ENCODE measurements at regions not wholly inside any gene's neighbourhood (a gene's known extent, or its start where the extent isn't known, plus 50 kb on each side); places are given as distances from the start of the nearest gene placed in this dataset.

DNA sequence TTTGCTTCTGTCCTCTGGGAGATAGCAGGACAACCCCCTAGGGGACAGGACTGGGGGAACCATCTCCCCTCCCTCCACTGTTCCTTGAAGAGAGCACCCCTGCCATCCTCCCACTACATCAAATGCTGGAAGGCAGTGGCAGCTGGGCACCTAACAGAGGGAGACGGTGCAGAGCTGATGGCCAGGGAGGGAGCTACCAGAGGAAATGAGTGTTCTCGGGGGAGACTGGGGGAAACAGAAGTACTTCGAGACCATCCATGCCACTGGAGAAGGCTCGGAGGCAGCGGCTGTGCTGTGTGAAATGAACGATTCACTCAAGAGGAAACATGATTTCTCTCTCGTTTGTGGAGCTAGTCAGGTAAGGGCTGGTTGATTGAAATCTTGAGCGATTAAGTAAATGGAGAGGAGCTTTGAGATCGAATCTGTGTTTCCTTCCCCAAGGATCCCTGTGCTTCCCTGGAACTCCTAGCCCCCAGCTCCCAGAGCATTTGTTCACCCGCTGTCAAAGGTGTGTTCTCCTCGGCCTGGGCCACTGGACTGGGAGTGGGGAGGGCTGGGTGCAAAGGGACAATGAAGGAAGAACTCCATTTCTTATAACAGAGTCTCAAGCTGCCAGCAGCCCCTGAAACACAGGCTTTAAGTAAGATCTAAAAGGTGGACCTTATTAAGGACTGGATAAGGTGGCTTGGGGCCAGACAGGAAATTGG is 261.3 kb upstream of the MOCS1 start:
- DNase-seq (ENCODE audit: low read depth in 1 of 2, low spot score in 1 of 2), result no peak

DNA sequence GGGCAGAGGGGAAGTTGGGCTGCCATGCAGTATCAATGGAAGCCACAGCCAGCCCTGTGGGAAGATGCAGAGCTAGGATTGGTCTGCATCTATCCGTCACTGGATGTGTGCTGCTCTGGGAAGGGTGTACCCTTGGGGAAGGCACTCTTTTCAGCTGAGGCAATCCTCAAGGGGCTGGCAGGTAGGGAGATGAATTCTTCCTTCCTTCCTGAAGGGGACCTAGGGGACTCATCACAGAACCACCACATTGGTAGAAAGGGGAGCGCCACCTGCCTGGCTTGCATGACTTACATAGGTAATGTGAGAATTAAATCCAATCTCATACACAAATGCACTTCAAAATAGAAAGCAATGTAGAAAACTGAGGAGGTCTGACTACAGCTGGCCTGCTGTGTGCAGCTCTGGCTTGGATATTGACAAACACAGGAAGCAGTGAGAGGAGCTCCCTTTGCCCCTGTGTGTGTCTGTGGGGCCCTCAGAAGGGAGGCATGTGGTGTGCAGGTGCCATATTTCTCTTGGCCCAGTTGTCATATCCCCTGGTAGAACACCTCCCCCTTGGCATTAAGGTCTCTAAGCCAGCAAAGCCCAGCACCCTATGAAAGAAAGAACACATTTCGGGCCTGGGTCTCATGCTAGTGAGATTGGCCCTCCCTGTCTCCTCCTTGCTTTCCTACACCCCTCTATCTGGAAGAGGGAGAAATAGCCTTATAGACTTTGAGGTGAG is 260.3 kb upstream of the MOCS1 start:
- no peak for DNase-seq (ENCODE audit: low read depth in 1 of 2, low spot score in 1 of 2)

DNA sequence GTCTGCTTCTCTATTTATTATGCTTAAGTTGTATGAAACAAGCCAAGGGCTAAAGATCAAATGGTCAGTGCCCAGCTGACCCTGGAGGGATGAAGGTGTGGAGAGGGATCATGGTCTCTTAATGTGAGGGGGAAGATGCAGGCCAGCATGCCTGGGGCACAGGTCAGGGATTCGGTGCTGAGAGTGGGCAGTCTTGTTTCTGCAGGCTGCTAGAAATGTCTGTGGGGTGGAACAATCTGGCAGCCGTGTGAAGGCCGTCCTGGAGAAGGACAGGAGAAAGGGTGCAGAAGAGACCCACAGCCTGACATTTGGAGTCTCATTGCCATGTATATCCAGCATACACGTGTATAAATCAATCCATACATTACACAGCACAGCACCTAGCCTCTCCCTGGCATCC is 258.3 kb upstream of the MOCS1 start:
- no peak for DNase-seq (ENCODE audit: low read depth in 1 of 2, low spot score in 1 of 2)

DNA sequence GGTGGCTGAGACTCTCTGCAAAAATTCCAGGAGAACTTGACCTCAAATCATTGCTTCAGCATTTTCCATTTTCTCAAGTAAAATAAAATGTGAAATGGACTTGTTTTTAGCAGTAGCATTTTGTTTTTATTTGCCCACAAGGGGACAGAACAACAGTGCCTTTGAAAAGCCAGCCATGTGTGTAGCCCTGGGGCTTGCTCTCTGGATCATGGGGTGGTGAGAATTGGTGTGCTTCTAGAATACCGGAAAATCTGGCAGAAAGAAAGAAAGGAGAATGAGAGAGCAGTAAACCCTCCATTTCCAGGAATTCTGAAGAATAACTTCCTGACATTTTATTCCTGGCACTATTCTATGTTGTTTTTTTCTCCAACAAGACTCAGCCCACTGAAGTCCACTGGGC is 254.7 kb upstream of the MOCS1 start:
- DNase-seq (ENCODE audit: low read depth in 1 of 2, low spot score in 1 of 2), result no peak

DNA sequence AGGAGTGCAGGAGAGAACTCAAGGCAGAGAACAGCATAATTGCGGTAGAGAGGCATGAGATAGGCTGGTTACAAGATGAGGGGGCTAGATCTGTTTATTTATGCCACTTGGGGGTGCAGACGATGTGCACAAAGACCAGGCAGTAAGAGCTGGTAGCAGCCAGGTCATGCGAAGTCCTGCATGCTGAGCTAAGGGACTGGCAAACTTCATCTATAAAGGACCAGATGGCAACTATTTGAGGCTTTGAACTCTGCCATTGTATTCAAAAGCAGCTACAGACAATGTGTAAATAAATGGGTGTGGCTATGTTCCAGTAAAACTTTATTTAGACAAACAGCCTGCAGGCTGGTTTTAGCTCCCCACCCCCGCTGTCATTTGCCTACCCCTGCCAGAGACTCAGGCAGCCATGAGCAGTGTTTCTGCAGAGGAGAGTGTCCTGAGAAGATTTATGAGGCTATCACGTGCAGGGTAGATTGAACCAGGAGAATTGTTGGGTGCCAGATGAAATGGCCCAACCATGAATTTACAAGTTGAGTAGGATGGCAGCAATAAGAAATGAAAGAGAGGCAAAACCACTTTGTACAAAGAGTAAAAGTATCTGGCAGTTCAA is 253.4 kb upstream of the MOCS1 start:
- no peak for DNase-seq (ENCODE audit: low read depth in 1 of 2, low spot score in 1 of 2)

DNA sequence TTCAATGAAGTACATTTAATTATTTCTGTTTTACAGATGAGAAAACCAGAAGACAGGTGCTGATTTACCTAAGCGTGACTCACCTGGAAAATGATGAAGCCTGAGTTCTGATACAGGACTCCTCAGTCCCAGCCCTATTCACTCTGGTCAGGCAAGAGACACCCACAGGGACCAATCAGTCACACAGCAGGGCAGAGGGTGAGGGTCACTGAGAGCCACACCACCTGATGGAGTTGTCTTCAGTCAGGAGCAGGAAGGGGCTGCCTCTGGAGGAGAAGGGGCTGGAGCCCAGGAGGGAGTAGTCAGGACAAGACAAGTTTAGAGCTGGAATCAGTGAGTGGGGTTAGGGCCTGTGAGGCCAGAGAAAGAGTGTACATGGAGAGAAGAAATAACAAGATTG is 251.2 kb upstream of the MOCS1 start:
- no peak for DNase-seq (ENCODE audit: low read depth in 1 of 2, low spot score in 1 of 2)

DNA sequence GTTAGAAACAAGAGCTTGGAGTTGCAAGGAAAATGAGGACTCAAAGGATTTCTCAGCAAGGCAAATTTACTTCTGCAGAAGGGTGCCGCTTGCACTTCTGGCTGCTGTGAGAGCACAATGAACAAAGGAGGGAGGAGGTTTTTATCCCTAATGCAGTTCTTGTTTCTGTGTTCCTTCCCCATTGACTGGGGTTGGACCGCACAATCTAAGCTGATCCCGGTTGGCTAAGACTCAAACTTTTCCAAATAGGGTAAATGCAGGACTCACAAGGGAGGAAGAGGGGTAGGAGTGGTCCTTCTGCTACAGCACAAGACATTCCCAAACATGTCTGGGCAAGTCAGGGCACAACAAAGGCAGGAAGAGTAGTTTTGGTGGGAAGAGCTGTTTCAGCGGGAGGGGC is 249.6 kb upstream of the MOCS1 start:
- DNase-seq (ENCODE audit: low read depth in 1 of 2, low spot score in 1 of 2), result no peak

DNA sequence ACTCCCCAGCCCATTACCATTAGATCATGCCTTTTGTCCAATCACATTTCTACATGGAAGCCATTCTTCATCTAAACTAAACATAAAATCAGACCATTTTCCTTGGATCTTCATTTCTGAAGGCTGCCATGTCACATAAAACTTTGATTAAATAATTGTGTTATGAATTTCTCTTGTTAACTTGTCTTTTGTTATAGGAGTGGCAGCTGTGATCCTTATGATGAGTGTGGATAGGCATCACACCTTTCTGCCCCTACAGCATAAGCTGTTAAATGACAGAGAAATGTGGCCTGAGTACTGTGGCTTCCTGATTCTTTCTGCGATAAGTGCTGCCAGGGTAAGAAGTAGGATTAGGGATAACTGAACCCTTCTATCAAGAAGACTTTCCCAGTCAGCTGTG is 247.1 kb upstream of the MOCS1 start:
- no peak for DNase-seq (ENCODE audit: low read depth in 1 of 2, low spot score in 1 of 2)

DNA sequence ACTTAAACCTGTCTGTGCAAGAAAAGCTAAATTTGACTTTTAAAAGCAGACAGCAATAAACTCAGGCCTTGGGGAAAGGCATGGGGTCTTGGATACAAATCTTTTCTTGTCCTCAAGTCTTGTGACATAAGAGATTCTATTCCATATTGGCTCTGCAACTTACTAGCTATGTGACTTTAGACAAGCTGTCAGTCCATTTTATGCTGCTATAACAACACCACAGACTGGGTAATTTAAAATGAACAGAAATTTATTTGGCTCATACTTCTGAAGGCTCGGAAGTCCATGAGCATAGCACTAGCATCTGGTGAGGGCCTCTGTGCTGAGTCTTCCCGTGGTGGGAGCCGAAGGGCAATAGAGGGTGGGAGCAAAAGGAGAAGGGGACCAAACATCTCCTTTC is 246.0 kb upstream of the MOCS1 start:
- no peak for DNase-seq (ENCODE audit: low read depth in 1 of 2, low spot score in 1 of 2)

- DNase-seq (ENCODE audit: low read depth in 1 of 2, low spot score in 1 of 2), result no peak
These were observed 245.2 kb upstream of the MOCS1 start for GRCh38 chr6:40179496-40179895.

DNA sequence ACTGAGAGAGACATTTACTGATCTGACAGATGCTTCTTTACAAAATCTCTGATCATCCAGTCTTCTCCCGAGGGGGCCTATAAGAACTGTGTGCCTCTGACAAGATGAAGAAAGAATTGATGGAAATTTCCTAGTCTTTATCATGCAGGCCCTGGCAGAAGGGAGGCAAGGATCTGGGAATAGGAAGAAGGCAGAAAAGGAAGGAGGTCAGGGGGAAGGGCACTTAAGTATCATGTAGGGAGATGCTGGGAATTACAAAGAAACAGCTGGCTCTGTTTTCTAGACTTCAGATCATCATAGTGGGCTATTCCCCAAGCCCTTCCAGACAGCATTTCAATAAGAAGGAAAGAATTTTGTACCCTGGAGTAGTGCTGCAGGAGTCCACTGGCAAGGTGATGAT is 243.3 kb upstream of the MOCS1 start:
- no peak for DNase-seq (ENCODE audit: low read depth in 1 of 2, low spot score in 1 of 2)

DNA sequence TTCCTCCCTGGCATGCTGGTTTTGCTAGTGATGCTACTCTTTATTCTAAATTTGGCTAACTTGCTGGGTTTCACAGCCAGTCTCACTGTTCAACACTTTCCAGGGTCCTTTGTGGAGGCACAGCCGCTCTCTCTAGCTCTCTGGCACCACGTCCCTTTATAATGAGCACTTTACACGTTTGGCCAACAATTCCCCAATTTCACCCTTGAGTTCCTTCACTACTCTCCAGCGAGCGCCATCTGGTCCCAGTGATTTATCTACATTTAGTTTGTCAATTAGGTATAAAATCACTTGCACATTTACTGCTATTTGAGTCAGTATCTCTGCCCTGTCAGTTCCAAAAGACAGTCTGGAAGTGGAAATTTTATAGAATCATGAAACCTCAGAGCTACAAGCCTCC is 241.9 kb upstream of the MOCS1 start:
- DNase-seq (ENCODE audit: low read depth in 1 of 2, low spot score in 1 of 2), result no peak

- DNase-seq (ENCODE audit: low read depth in 1 of 2, low spot score in 1 of 2), result no peak
These were observed 238.0 kb upstream of the MOCS1 start for GRCh38 chr6:40172272-40172671.

DNA sequence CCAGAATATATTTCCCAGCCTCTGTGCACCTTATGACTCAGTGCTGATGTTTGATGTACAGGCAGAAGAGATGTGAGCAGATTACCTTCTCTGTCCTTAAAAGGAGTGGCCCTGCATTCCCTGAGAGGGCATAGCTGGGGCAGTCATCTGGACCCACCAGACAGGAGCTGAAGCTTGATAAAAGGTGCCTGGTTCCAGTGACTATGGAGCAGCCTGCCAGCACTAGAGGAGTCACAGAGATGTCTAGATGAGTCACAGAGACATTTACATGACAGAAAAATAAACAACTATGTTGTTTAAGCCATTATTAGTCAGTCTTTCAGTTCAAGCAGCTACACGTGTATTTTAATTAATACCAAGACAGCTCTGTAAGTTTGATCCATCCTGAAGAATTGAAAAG is 237.1 kb upstream of the MOCS1 start:
- no peak for DNase-seq (ENCODE audit: low read depth in 1 of 2, low spot score in 1 of 2)

GRCh38 chr6:40170856-40171255 is 236.6 kb upstream of the MOCS1 start:
- no peak for DNase-seq (ENCODE audit: low read depth in 1 of 2, low spot score in 1 of 2)

GRCh38 chr6:40169878-40170277 is 235.6 kb upstream of the MOCS1 start:
- no peak for DNase-seq (ENCODE audit: low read depth in 1 of 2, low spot score in 1 of 2)

DNA sequence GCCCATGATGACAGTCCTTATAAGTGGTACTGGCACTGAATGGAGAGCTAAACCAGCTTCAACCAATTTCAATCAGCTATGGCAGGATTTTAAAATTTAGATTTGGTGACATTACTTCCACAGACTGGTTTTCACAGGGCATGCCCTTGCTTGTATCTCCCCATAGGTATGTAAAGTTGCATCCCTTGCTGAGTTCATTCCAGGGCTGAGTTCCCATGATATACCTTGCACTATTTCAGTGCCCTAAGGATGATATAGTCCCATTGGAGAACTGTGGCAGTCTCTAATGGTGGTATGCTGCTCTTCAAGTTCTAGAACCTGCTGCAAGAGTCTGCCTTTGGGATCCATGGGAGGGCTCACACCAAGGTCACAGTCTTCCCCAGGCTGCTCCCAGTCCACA is 232.7 kb upstream of the MOCS1 start:
- no peak for DNase-seq (ENCODE audit: low read depth in 1 of 2, low spot score in 1 of 2)

GRCh38 chr6:40165036-40165709 is 230.9 kb upstream of the MOCS1 start:
- no peak for DNase-seq (ENCODE audit: low read depth in 1 of 2, low spot score in 1 of 2)

- DNase-seq (ENCODE audit: low read depth in 1 of 2, low spot score in 1 of 2), result no peak
These were observed 230.1 kb upstream of the MOCS1 start for GRCh38 chr6:40164345-40164755.

- no peak for DNase-seq (ENCODE audit: low read depth in 1 of 2, low spot score in 1 of 2)
These were observed 229.7 kb upstream of the MOCS1 start for GRCh38 chr6:40163924-40164323.

DNA sequence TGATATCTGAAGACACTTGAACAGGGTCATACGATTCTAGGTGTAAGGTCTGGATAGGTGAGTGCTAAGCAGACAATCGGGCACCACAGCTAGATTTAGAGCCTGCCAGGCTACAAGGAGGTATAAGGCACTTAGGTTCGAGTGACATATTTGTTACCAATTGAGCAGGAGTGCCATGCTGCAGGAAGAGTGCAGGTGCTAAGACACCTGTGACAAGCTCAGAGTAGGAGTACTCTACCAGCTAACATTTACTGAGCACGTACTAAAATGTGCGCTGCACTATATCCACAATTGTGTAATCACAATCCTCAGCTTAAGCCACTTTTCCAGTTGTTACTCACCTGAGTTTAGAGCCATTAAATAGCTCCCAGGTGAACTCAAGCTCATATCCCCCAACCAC is 227.8 kb upstream of the MOCS1 start:
- DNase-seq (ENCODE audit: low read depth in 1 of 2, low spot score in 1 of 2), result no peak

DNA sequence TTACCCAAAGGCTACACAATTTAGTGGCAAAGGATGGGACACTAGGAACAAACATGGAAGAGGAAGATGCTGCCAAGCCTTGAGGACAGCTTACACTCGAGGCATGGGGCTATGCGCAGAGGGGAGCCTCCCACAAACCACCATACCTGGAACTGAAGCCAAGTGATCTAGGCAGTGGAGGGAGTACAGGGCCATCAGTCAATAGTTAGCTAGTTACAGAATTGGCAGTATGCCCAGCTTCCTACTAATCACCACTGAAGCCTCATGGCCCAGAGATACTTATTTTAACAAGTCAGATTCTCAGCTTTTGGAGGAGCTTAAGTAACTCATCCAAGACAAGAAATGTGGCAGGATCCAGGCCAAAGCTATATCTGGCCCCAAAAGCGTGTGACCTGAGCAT is 226.6 kb upstream of the MOCS1 start:
- no peak for DNase-seq (ENCODE audit: low read depth in 1 of 2, low spot score in 1 of 2)
